SK-N-SH treated with all-trans-retinoic acid at 6 μM for 48 hours (cell line): ENCODE measurements at regions not wholly inside any gene's neighbourhood (a gene's known extent, or its start where the extent isn't known, plus 50 kb on each side); places are given as distances from the start of the nearest gene placed in this dataset.

Experiments used
- ARNTL ChIP-seq: fragments of 450-650 bp; formaldehyde crosslinking; IDR thresholded peaks from 2 replicates; pipeline ENCODE4 v1.5.0; 2020; ENCODE audit warnings: low read depth, mild to moderate bottlenecking, moderate library complexity, borderline replicate concordance
- BACH2 ChIP-seq: fragments of 250-450 bp; sonication (Bioruptor Pico); IDR thresholded peaks from 2 replicates; pipeline ENCODE4 v1.9.0; 2021; ENCODE audit warnings: mild to moderate bottlenecking, borderline replicate concordance
- SNAI2 ChIP-seq: fragments of 250-450 bp; sonication (Bioruptor Pico); IDR thresholded peaks from 2 replicates; pipeline ENCODE4 v1.5.0; 2020; ENCODE audit warnings: mild to moderate bottlenecking, moderate library complexity
- TCF4 ChIP-seq: fragments of 250-450 bp; sonication (Bioruptor Pico); IDR thresholded peaks from 2 replicates; pipeline ENCODE4 v1.8.0; 2021; ENCODE audit warnings: mild to moderate bottlenecking, moderate library complexity, borderline replicate concordance
- TOX ChIP-seq: fragments of 250-450 bp; sonication (Bioruptor Pico); IDR thresholded peaks from 2 replicates; pipeline ENCODE4 v1.8.0; 2021; ENCODE audit warnings: mild to moderate bottlenecking, moderate library complexity, borderline replicate concordance
- ZFP3 ChIP-seq: fragments of 250-450 bp; sonication (Bioruptor Pico); IDR thresholded peaks from 2 replicates; pipeline ENCODE4 v1.5.0; 2020; ENCODE audit warnings: mild to moderate bottlenecking, moderate library complexity
- ZNF70 ChIP-seq: fragments of 450-650 bp; formaldehyde crosslinking; IDR thresholded peaks from 2 replicates; pipeline ENCODE4 v1.5.0; 2020; ENCODE audit warnings: mild to moderate bottlenecking, moderate library complexity
- ZNF8 ChIP-seq: fragments of 450-650 bp; formaldehyde crosslinking; IDR thresholded peaks from 2 replicates; pipeline ENCODE4 v1.5.0; 2020; ENCODE audit warnings: mild to moderate bottlenecking, moderate library complexity
- TF ChIP-seq, protein P1 (sequence below): fragments of 250-450 bp; sonication (Bioruptor Pico); IDR thresholded peaks from 2 replicates; pipeline ENCODE4 v1.5.1; 2021; ENCODE audit warnings: mild to moderate bottlenecking, moderate library complexity
- TF ChIP-seq, protein P2 (sequence below): fragments of 250-450 bp; sonication (Bioruptor Pico); IDR thresholded peaks from 2 replicates; pipeline ENCODE4 v1.5.1; 2020; ENCODE audit warnings: low read depth, mild to moderate bottlenecking, moderate library complexity
- TF ChIP-seq, protein P3 (sequence below): fragments of 250-450 bp; sonication (Bioruptor Pico); IDR thresholded peaks from 2 replicates; pipeline ENCODE4 v1.5.0; 2020; ENCODE audit warnings: mild to moderate bottlenecking, moderate library complexity
- TF ChIP-seq, protein P4 (sequence below): fragments of 250-450 bp; sonication (Bioruptor Pico); IDR thresholded peaks from 2 replicates; pipeline ENCODE4 v1.8.0; 2020; ENCODE audit warnings: mild to moderate bottlenecking, moderate library complexity, borderline replicate concordance

DNA sequence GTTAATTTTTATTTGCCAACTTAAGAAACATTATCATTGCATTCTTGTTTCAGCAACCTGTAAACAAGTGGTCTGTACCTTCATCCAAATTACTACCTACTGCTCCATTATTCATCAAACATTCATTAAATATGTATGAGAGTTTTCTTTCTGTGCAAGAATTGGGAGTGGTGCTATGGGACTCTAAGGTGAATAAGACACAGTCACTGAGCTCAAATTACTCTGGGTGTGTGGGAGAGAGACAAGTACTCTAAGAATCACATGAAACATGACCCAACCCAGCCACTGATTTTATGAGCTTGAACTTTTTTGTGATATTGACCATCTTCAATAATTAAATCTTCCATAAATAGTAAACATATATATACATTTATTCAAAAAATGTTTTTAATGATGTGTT, 227.2 kb upstream of the TP63 start:
- no peak for TF ChIP-seq ARNTL (CRISPR knock-in tag)
- no peak for TF ChIP-seq BACH2 (CRISPR knock-in tag)
- TF ChIP-seq SNAI2: no peak
- no peak for TF ChIP-seq ZFP3 (CRISPR knock-in tag)
- no peak for TF ChIP-seq ZNF70
- TF ChIP-seq, protein P1, sequence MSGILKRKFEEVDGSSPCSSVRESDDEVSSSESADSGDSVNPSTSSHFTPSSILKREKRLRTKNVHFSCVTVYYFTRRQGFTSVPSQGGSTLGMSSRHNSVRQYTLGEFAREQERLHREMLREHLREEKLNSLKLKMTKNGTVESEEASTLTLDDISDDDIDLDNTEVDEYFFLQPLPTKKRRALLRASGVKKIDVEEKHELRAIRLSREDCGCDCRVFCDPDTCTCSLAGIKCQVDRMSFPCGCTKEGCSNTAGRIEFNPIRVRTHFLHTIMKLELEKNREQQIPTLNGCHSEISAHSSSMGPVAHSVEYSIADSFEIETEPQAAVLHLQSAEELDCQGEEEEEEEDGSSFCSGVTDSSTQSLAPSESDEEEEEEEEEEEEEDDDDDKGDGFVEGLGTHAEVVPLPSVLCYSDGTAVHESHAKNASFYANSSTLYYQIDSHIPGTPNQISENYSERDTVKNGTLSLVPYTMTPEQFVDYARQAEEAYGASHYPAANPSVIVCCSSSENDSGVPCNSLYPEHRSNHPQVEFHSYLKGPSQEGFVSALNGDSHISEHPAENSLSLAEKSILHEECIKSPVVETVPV (CRISPR knock-in tag): no peak
- no peak for TF ChIP-seq TCF4 (CRISPR knock-in tag)
- TF ChIP-seq, protein P2, sequence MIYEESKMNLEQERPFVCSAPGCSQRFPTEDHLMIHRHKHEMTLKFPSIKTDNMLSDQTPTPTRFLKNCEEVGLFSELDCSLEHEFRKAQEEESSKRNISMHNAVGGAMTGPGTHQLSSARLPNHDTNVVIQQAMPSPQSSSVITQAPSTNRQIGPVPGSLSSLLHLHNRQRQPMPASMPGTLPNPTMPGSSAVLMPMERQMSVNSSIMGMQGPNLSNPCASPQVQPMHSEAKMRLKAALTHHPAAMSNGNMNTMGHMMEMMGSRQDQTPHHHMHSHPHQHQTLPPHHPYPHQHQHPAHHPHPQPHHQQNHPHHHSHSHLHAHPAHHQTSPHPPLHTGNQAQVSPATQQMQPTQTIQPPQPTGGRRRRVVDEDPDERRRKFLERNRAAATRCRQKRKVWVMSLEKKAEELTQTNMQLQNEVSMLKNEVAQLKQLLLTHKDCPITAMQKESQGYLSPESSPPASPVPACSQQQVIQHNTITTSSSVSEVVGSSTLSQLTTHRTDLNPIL (CRISPR knock-in tag): no peak
- TF ChIP-seq, protein P3, sequence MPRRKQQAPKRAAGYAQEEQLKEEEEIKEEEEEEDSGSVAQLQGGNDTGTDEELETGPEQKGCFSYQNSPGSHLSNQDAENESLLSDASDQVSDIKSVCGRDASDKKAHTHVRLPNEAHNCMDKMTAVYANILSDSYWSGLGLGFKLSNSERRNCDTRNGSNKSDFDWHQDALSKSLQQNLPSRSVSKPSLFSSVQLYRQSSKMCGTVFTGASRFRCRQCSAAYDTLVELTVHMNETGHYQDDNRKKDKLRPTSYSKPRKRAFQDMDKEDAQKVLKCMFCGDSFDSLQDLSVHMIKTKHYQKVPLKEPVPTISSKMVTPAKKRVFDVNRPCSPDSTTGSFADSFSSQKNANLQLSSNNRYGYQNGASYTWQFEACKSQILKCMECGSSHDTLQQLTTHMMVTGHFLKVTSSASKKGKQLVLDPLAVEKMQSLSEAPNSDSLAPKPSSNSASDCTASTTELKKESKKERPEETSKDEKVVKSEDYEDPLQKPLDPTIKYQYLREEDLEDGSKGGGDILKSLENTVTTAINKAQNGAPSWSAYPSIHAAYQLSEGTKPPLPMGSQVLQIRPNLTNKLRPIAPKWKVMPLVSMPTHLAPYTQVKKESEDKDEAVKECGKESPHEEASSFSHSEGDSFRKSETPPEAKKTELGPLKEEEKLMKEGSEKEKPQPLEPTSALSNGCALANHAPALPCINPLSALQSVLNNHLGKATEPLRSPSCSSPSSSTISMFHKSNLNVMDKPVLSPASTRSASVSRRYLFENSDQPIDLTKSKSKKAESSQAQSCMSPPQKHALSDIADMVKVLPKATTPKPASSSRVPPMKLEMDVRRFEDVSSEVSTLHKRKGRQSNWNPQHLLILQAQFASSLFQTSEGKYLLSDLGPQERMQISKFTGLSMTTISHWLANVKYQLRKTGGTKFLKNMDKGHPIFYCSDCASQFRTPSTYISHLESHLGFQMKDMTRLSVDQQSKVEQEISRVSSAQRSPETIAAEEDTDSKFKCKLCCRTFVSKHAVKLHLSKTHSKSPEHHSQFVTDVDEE: no peak
- TF ChIP-seq ZNF8 (CRISPR knock-in tag): no peak
- TF ChIP-seq TOX (CRISPR knock-in tag): no peak
- TF ChIP-seq, protein P4, sequence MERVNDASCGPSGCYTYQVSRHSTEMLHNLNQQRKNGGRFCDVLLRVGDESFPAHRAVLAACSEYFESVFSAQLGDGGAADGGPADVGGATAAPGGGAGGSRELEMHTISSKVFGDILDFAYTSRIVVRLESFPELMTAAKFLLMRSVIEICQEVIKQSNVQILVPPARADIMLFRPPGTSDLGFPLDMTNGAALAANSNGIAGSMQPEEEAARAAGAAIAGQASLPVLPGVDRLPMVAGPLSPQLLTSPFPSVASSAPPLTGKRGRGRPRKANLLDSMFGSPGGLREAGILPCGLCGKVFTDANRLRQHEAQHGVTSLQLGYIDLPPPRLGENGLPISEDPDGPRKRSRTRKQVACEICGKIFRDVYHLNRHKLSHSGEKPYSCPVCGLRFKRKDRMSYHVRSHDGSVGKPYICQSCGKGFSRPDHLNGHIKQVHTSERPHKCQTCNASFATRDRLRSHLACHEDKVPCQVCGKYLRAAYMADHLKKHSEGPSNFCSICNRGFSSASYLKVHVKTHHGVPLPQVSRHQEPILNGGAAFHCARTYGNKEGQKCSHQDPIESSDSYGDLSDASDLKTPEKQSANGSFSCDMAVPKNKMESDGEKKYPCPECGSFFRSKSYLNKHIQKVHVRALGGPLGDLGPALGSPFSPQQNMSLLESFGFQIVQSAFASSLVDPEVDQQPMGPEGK (CRISPR knock-in tag): no peak
